Kidney (tissue), 13 donors: ENCODE measurements at regions not wholly inside any gene's neighbourhood (a gene's known extent, or its start where the extent isn't known, plus 50 kb on each side); places are given as distances from the start of the nearest gene placed in this dataset.

Experiments used
- DNase-seq, 5 donors: peaks; one replicate each; pipeline ENCODE4 v3.0.0-alpha.2; 2013 to 2020
- FAIRE-seq: peaks from 2 replicates; lab custom pipeline; 2012; peaks lifted over from hg19 to GRCh38; lab: Jason Lieb, UNC
- H3K27ac ChIP-seq, 2 donors: one replicate each; pipeline ENCODE4 v1.7.0; 2013; ENCODE audit warnings: low read depth in 2 of 2, low read length in 2 of 2, inconsistent platforms in 1 of 2
- H3K27me3 ChIP-seq: one replicate; pipeline ENCODE4 v1.7.1; 2013; ENCODE audit warnings: low read length, inconsistent platforms; ENCODE audit not compliant: control insufficient read depth, insufficient read depth
- H3K36me3 ChIP-seq, 3 donors: one replicate each; pipeline versions ENCODE4 v1.7.0 to v1.7.1; 2013; ENCODE audit warnings: low read length in 3 of 3, control low read depth in 1 of 3, inconsistent platforms in 1 of 3; ENCODE audit not compliant: insufficient read depth in 3 of 3, control insufficient read depth in 2 of 3
- H3K4me1 ChIP-seq, 3 donors: one replicate each; pipeline versions ENCODE4 v1.7.0 to v1.7.1; 2013; ENCODE audit warnings: low read length in 3 of 3, inconsistent platforms in 1 of 3, low read depth in 1 of 3; ENCODE audit not compliant: control insufficient read depth in 2 of 3, insufficient read depth in 2 of 3
- H3K4me3 ChIP-seq, 3 donors: one replicate each; pipeline versions ENCODE4 v1.7.0 to v1.8.1; 2013; ENCODE audit warnings: low read length in 3 of 3, control low read depth in 1 of 3, inconsistent platforms in 1 of 3
- H3K9ac ChIP-seq, 3 donors: one replicate each; pipeline versions ENCODE4 v1.7.0 to v1.7.1; 2013; ENCODE audit warnings: low read length in 3 of 3, control low read depth in 1 of 3, inconsistent platforms in 1 of 3
- H3K9me3 ChIP-seq, 3 donors: one replicate each; pipeline versions ENCODE4 v1.7.0 to v1.7.1; 2013; ENCODE audit warnings: low read length in 3 of 3, control low read depth in 1 of 3, inconsistent platforms in 1 of 3; ENCODE audit not compliant: control insufficient read depth in 2 of 3, insufficient read depth in 1 of 3
- intact Hi-C: fragments of 100-400 bp; cut with DNase I; formaldehyde crosslinking; loops from one replicate; pipeline ENCODE4 v1.11.1; 2022
- TF ChIP-seq, protein P1 (sequence below): IDR thresholded peaks from 3 replicates; pipeline ENCODE4 v1.5.1; 2012; ENCODE audit warnings: mild to moderate bottlenecking, moderate library complexity, borderline replicate concordance; ENCODE audit not compliant: insufficient read depth; ENCODE audit errors: extremely low read depth
- donor health status: control.
- donor health status: control.
- donor health status: control.
- donor health status: control.
- donor health status: control.
- donor health status: DM: yes; HTN: yes; CAD: no.
- donor health status: Normal renal cell carcinoma (clear cell type).

DNA sequence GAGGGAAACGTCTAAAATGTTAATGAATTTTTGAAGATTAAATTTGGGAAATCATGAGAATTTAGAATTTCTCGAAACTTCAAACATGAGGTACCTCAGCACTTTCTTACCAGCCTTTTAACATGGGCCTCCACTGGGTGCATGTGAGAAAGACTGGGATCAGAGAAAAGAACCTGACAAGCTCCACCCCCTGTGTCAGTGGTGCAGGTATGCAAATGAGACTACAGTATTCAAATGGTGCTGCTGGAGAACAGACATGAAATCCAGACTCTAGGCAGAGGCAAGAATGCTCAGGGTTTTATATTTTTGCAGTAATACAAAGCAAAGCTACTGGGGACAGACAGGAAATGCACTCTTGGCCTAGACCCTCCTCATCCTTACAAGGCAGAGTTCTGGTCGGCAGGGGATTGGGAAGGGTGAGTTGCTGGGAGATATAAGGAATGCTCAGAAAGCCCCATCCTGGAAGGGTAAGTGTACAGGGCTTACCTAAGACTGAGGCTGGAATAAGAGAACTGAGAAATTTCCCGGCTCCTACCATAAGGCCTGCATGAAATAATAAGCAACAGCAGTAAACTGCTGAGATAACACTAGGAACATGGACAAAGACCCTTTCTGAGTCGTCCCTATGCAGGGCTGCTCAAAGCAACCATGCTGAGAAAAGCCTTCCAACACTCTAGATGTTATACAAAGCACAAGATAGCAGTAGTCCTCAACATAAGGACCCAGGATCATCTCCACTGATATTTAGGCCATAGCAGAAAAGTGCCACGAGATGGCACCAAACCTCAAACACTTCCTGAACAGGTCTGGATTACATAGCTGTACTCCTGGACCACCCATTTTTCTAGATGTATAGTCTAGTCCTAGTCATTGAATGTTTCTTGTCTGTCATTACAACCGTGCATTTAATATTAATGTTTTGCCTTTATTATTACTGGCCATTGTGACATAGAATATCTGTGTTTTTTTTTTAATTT is 260.8 kb downstream of the RASSF9 start:
- H3K9ac ChIP-seq, result no peak overlapping the region
- intact Hi-C loops, result loop anchor here (10.0 kb wide), 1 partner anchor 289 kb away; no protein-coding TSS in a partner anchor
- H3K36me3 ChIP-seq, result no peaks in the 10 kb centered on the region
- no peak overlapping the region for H3K27ac ChIP-seq
- no peaks in the 10 kb centered on the region for H3K4me1 ChIP-seq
- H3K9me3 ChIP-seq, result no peaks in the 10 kb centered on the region
- H3K4me3 ChIP-seq, result no peak overlapping the region
- DNase-seq (peak in 4 of 5 donors; percentile 49 to 83 (median 68)), FAIRE-seq (peak; percentile 61)
- H3K27me3 ChIP-seq, result no peaks in the 10 kb centered on the region
- TF ChIP-seq, protein P1, sequence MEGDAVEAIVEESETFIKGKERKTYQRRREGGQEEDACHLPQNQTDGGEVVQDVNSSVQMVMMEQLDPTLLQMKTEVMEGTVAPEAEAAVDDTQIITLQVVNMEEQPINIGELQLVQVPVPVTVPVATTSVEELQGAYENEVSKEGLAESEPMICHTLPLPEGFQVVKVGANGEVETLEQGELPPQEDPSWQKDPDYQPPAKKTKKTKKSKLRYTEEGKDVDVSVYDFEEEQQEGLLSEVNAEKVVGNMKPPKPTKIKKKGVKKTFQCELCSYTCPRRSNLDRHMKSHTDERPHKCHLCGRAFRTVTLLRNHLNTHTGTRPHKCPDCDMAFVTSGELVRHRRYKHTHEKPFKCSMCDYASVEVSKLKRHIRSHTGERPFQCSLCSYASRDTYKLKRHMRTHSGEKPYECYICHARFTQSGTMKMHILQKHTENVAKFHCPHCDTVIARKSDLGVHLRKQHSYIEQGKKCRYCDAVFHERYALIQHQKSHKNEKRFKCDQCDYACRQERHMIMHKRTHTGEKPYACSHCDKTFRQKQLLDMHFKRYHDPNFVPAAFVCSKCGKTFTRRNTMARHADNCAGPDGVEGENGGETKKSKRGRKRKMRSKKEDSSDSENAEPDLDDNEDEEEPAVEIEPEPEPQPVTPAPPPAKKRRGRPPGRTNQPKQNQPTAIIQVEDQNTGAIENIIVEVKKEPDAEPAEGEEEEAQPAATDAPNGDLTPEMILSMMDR, result peak; percentile 50

DNA sequence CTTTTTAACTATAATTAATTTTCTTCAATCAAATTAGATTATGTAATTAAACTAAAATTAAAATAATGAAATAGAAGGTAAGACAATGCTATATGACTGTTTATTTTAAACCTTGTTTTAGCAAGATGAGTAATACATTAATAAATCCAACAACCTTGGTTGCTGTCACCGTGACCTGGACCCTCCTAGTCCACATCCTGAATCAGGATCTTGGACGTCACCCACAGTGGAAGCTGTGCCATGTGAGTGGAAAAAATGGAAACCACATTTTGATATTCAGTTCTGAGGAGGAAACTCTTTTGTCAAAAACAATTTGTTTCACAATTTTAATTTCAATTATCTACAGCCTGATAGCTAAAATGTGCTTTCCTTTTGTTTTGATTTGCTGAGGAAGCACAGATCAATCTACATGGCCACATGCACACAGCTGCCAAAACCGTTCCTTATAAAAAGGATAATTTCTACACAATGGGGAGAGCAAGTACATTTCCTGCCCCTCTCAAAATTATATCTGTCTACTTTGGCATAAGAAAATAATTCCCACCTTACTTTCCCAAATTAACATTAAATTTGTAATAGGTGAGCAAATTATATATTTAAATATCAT is 255.5 kb downstream of the RASSF9 start:
- no peaks in the 10 kb centered on the region for H3K36me3 ChIP-seq
- intact Hi-C loops, result no loop called here
- DNase-seq (peak in 1 of 5 donors; percentile 29), FAIRE-seq (no peak)
- no peak overlapping the region for H3K27ac ChIP-seq
- no peaks in the 10 kb centered on the region for H3K27me3 ChIP-seq
- TF ChIP-seq, protein P1, result no peak
- H3K9me3 ChIP-seq, result no peaks in the 10 kb centered on the region
- H3K9ac ChIP-seq, result no peak overlapping the region
- no peaks in the 10 kb centered on the region for H3K4me1 ChIP-seq
- H3K4me3 ChIP-seq, result no peak overlapping the region

- no peak for DNase-seq
- Histone ChIP-seq H3K4me3 (no peak overlapping the region), H3K36me3 (no peaks in the 10 kb centered on the region), H3K9me3 (no peaks in the 10 kb centered on the region), H3K9ac (no peak overlapping the region), H3K27me3 (no peaks in the 10 kb centered on the region), H3K27ac (no peak overlapping the region), H3K4me1 (no peaks in the 10 kb centered on the region)
- TF ChIP-seq, protein P1, result no peak
- FAIRE-seq, result no peak
- intact Hi-C loops, result no loop called here
Measured at GRCh38 chr12:85587158-85587557, 249.1 kb downstream of the RASSF9 start.
